ENCODE measurements at regions not wholly inside any gene's neighbourhood (a gene's known extent, or its start where the extent isn't known, plus 50 kb on each side); places are given as distances from the start of the nearest gene placed in this dataset.

DNA sequence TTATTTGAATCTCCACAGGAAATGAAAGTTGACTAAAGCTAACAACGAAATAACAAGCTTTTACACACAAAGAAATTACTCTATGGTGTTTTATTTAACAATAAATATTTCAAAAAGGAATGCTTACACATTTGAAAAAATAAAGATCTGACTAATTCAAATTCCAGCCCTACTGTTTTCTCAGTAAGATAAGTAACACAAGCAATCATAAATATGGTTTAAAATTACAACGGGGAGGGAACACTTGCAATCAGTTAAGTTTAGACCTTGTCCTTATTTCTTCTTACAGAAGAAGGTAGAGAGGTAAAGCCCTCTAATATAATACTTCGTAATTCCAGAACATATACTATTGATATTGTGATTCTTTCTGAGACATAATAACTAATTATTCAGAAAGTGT is 158.5 kb downstream of the DHX15 start:
- no peaks in the 10 kb centered on the region for H3K36me3 ChIP-seq (ENCODE audit: low read length)
- H3K9me2 ChIP-seq (replicated peaks; ENCODE audit: insufficient read depth, low read length) = no peaks in the 10 kb centered on the region
- no peak overlapping the region for H2AFZ ChIP-seq (ENCODE audit: low read depth, low read length, severe bottlenecking)
- H4K20me1 ChIP-seq (ENCODE audit: low read depth, low read length) = no peaks in the 10 kb centered on the region
- H3F3A ChIP-seq (ENCODE audit: insufficient read depth) = no peaks in the 10 kb centered on the region
- H3K4me3 ChIP-seq (ENCODE audit: insufficient read depth, low read length, poor library complexity, severe bottlenecking) = no peak overlapping the region
- H3K79me2 ChIP-seq (ENCODE audit: insufficient read depth, low read length) = no peaks in the 10 kb centered on the region
- no peaks in the 10 kb centered on the region for H3K9me3 ChIP-seq (ENCODE audit: insufficient read depth, low read length)
- no peak overlapping the region for H3K4me2 ChIP-seq (ENCODE audit: low read depth, low read length, poor library complexity, severe bottlenecking)
- no peak overlapping the region for H3K27ac ChIP-seq (ENCODE audit: low read depth, low read length)
- H3K9ac ChIP-seq (ENCODE audit: low read length) = no peak overlapping the region
- H3K27me3 ChIP-seq (ENCODE audit: low read length) = no peaks in the 10 kb centered on the region
- no peak for TF ChIP-seq EZH2phosphoT487 (conservative IDR thresholded peaks at IDR 0.05; ENCODE audit: low read length)
- no peak for TF ChIP-seq CTCF (IDR thresholded peaks at IDR 0.05; ENCODE audit: insufficient read depth, low read length, poor library complexity, severe bottlenecking)

DNA sequence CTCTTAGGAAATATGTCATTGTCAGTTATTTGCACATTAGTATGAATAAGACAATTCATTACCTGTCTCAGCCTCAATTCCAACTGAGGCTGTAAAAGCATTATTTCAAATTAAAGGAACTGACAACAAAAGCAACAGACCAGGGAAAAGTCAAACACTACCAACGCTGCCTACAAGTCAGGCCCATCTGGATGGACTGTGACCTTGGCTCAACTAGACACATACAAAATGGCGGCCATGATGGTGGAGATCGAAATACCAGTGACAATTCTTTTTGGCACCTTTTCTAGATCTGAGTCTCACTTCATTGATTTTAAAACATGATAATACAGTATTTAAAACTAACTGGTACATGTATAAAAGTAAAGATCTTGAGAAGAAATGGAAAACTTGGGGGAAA is 160.7 kb downstream of the DHX15 start:
- no peaks in the 10 kb centered on the region for H3K79me2 ChIP-seq (ENCODE audit: insufficient read depth, low read length)
- H3K9ac ChIP-seq (ENCODE audit: low read length) = no peak overlapping the region
- H3K4me2 ChIP-seq (ENCODE audit: low read depth, low read length, poor library complexity, severe bottlenecking) = no peak overlapping the region
- H3K27me3 ChIP-seq (ENCODE audit: low read length) = no peaks in the 10 kb centered on the region
- H3K9me3 ChIP-seq (ENCODE audit: insufficient read depth, low read length) = no peaks in the 10 kb centered on the region
- no peak overlapping the region for H3K4me3 ChIP-seq (ENCODE audit: insufficient read depth, low read length, poor library complexity, severe bottlenecking)
- no peaks in the 10 kb centered on the region for H3F3A ChIP-seq (ENCODE audit: insufficient read depth)
- no peak overlapping the region for H2AFZ ChIP-seq (ENCODE audit: low read depth, low read length, severe bottlenecking)
- no peak overlapping the region for H3K27ac ChIP-seq (ENCODE audit: low read depth, low read length)
- H4K20me1 ChIP-seq (ENCODE audit: low read depth, low read length) = no peaks in the 10 kb centered on the region
- H3K36me3 ChIP-seq (ENCODE audit: low read length) = no peaks in the 10 kb centered on the region
- no peaks in the 10 kb centered on the region for H3K9me2 ChIP-seq (replicated peaks; ENCODE audit: insufficient read depth, low read length)
- TF ChIP-seq CTCF (IDR thresholded peaks at IDR 0.05; ENCODE audit: insufficient read depth, low read length, poor library complexity, severe bottlenecking) = no peak
- no peak for TF ChIP-seq EZH2phosphoT487 (conservative IDR thresholded peaks at IDR 0.05; ENCODE audit: low read length)

- Histone ChIP-seq H3K27ac (ENCODE audit: low read depth, low read length) (no peak overlapping the region), H3K4me2 (ENCODE audit: low read depth, low read length, poor library complexity, severe bottlenecking) (no peak overlapping the region), H4K20me1 (ENCODE audit: low read depth, low read length) (no peaks in the 10 kb centered on the region), H3K36me3 (ENCODE audit: low read length) (no peaks in the 10 kb centered on the region), H3K9ac (ENCODE audit: low read length) (no peak overlapping the region), H3K9me2 (replicated peaks; ENCODE audit: insufficient read depth, low read length) (no peaks in the 10 kb centered on the region), H3K9me3 (ENCODE audit: insufficient read depth, low read length) (no peaks in the 10 kb centered on the region), H3F3A (ENCODE audit: insufficient read depth) (no peaks in the 10 kb centered on the region), H3K27me3 (ENCODE audit: low read length) (no peaks in the 10 kb centered on the region), H3K79me2 (ENCODE audit: insufficient read depth, low read length) (no peaks in the 10 kb centered on the region), H3K4me3 (ENCODE audit: insufficient read depth, low read length, poor library complexity, severe bottlenecking) (no peak overlapping the region), H2AFZ (ENCODE audit: low read depth, low read length, severe bottlenecking) (no peak overlapping the region)
- TF ChIP-seq CTCF (IDR thresholded peaks at IDR 0.05; ENCODE audit: insufficient read depth, low read length, poor library complexity, severe bottlenecking) (no peak), EZH2phosphoT487 (conservative IDR thresholded peaks at IDR 0.05; ENCODE audit: low read length) (no peak)
Measured at GRCh38 chr4:24422644-24423043, 161.7 kb downstream of the DHX15 start.

Measured in SU-DHL-6 (cell line).